HG03025 (cell line): ENCODE measurements at regions not wholly inside any gene's neighbourhood (a gene's known extent, or its start where the extent isn't known, plus 50 kb on each side); places are given as distances from the start of the nearest gene placed in this dataset.
"Not testable (repeated sequence)": the region's sequence is repeated elsewhere in the genome, so short reads cannot be mapped to it uniquely, and the experiment has no call there.

ENCODE experiments used
- ATAC-seq: cut with Tn5 transposase; IDR thresholded peaks from one replicate; pipeline ENCODE4 v1.9.1; 2021; ENCODE audit warnings: mild to moderate bottlenecking, moderate library complexity; ENCODE audit not compliant: unreplicated experiment, low FRiP score

- ATAC-seq: no peak
These were observed 356.0 kb upstream of the DPP6 start for GRCh38 chr7:153696242-153696641.

DNA sequence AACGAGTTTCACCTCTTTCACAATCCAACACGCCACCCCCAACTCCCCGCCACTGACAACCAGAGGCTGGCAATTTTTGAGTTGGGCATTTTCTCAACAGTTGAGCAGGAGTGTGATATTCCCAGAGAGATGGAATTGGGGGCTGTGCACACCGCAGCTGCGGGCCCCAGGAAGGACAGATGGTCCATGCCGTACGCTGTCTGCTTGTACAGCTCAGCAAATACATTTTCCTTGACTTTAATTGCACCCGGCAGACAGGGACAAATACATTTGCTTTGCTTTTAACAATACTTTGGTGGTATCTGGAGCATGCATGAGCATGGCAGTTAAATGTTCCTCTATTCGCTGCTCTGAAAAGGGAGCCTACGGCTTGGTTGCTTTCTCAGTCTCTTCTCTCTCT, 354.2 kb upstream of the DPP6 start:
- ATAC-seq: no peak

DNA sequence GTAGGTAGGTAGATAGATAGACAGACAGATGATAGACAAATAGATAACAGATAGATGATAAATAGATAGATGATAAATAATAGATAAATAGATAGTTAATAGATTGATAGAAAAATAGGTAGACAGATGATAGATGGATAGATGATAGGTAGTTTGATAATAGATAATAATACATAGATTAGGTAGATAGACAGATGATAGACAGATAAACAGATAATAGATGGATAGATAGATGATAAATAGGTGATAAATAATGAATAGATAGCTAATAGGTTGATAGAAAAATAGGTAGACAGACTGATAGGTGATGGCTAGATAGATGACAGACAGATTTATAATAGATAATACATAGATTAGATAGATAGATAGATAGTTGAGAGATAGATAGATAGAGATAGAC, 350.5 kb upstream of the DPP6 start:
- no peak for ATAC-seq

- not testable (repeated sequence) for ATAC-seq
These were observed 328.3 kb upstream of the DPP6 start for GRCh38 chr7:153723892-153724291.

GRCh38 chr7:153731504-153731903, 320.7 kb upstream of the DPP6 start:
- not testable (repeated sequence) for ATAC-seq

- ATAC-seq: not testable (repeated sequence)
These were observed 308.8 kb upstream of the DPP6 start for GRCh38 chr7:153743434-153743833.

GRCh38 chr7:153747969-153748368, 304.2 kb upstream of the DPP6 start:
- ATAC-seq: not testable (repeated sequence)

DNA sequence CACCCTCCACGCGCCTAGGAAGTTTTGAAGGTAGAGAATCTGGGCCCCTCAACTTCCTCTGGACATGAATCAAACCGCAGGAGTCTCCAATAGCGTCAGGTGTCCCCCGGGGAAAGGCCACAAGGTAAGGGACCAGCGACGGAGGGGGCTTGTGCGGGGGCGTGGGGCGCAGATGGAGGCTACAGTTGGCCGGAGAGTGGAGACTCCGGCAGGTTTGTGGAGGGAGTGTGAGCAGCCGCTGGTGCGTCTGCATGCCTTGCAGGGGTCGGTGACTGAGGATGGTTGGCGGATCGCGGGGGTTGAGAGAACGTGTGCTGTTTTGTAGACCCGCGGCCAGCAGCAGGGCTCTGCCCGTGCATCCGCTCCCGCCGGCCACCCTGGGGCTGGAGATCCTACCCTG, 303.3 kb upstream of the DPP6 start:
- ATAC-seq: not testable (repeated sequence)

- not testable (repeated sequence) for ATAC-seq
These were observed 286.3 kb upstream of the DPP6 start for GRCh38 chr7:153765869-153766268.

DNA sequence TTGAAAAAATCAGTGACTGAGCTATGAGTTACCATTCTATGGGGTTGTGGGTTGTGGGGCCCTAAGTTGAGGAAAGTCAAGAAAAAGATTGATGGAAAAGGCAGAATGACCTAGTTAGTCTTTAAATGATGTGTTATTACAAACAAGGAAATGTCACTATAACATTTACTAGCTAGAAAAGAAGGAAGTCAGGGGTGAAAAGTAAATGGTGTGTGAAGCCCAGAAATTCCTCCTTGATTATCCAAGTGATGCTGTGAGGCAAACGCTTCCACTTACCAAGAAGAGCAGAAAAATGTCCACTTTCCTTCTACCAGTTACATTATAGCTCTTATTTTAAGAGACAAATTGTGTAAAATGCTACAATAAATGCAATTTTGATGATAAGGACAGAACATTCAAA, 285.3 kb upstream of the DPP6 start:
- ATAC-seq: not testable (repeated sequence)

- no peak for ATAC-seq
These were observed 279.2 kb upstream of the DPP6 start for GRCh38 chr7:153772966-153773365.

- not testable (repeated sequence) for ATAC-seq
These were observed 275.3 kb upstream of the DPP6 start for GRCh38 chr7:153776940-153777339.

GRCh38 chr7:153797363-153797762, 254.8 kb upstream of the DPP6 start:
- ATAC-seq: not testable (repeated sequence)

DNA sequence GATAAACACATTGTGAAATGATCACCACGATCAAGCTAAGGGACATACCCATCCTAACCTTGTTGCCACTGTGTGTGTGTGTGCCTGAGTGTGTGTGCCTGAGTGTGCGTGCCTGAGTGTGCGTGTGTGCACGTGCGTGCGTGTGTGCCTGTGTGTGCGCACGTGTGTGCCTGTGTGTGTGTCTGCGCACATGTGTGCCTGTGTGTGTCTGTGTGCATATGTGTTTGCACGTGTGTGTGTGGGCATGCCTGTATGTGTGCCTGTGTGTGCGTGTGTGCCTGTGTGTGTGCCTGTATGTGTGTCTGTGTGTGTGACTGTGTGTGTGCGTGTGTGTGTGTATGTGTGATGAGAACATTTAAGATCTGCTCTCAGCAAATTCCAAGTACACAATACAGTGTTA, 244.1 kb upstream of the DPP6 start:
- no peak for ATAC-seq

DNA sequence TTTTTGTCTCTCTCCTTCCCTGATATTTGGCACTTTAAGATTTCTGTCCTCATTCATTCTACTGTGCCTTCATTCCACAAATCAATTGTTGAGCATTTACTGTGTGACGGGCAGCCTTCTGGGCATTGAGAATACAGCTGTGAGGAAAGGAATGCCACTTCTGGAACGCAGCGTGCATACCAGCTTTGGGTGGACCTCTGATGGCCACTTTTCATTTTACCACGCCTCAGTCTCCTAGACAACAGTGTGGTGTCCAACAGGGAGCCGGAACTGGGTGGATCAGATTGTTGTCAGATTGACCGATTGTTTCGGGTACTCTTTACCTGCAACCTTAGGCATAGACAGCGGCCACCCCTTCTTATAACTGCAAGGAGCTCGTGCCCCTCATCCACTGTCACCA, 222.7 kb upstream of the DPP6 start:
- no peak for ATAC-seq

- ATAC-seq: no peak
These were observed 220.0 kb upstream of the DPP6 start for GRCh38 chr7:153832160-153832559.

- ATAC-seq: no peak
These were observed 217.1 kb upstream of the DPP6 start for GRCh38 chr7:153835103-153835502.

- ATAC-seq: no peak
These were observed 216.4 kb upstream of the DPP6 start for GRCh38 chr7:153835712-153836265.

GRCh38 chr7:153838591-153838990, 213.6 kb upstream of the DPP6 start:
- no peak for ATAC-seq

- ATAC-seq: no peak
These were observed 211.3 kb upstream of the DPP6 start for GRCh38 chr7:153840861-153841260.

GRCh38 chr7:153847828-153848227, 204.4 kb upstream of the DPP6 start:
- ATAC-seq: no peak

GRCh38 chr7:153852261-153852660, 199.9 kb upstream of the DPP6 start:
- ATAC-seq: no peak

GRCh38 chr7:153858355-153858754, 193.8 kb upstream of the DPP6 start:
- no peak for ATAC-seq
